Dendritic cell treated with granulocyte-macrophage colony-stimulating factor and Interleukin-4, amounts not matched to agents 40 ng/mL and 50 ng/mL, for 4 days (primary cell): ENCODE measurements at regions not wholly inside any gene's neighbourhood (a gene's known extent, or its start where the extent isn't known, plus 50 kb on each side); places are given as distances from the start of the nearest gene placed in this dataset.
"Not testable (repeated sequence)": the region's sequence is repeated elsewhere in the genome, so short reads cannot be mapped to it uniquely, and the experiment has no call there.

Experiments
- H3K27ac Mint-ChIP-seq: one replicate; pipeline ENCODE4 v1.8.0; 2022; ENCODE audit warnings: mild to moderate bottlenecking, mixed read lengths
- H3K27me3 Mint-ChIP-seq: one replicate; pipeline ENCODE4 v1.8.0; 2022; ENCODE audit warnings: mild to moderate bottlenecking, mixed read lengths
- H3K36me3 Mint-ChIP-seq: one replicate; pipeline ENCODE4 v1.8.0; 2022; ENCODE audit warnings: low read depth, mixed read lengths
- H3K4me1 Mint-ChIP-seq: one replicate; pipeline ENCODE4 v1.8.0; 2022; ENCODE audit warnings: low read depth, mixed read lengths
- H3K4me3 Mint-ChIP-seq: one replicate; pipeline ENCODE4 v1.8.0; 2022; ENCODE audit warnings: mild to moderate bottlenecking, moderate library complexity, mixed read lengths
- H3K9me3 Mint-ChIP-seq: one replicate; pipeline ENCODE4 v1.8.0; 2022; ENCODE audit warnings: mixed read lengths
- intact Hi-C: fragments of 100-400 bp; cut with micrococcal nuclease; formaldehyde crosslinking; loops from one replicate; pipeline ENCODE4 v1.15.0; 2022

GRCh38 chr10:114872519-114873087 is 51.0 kb downstream of the FHIP2A start:
- H3K9me3 Mint-ChIP-seq, result no peaks in the 10 kb centered on the region
- no peak overlapping the region for H3K27ac Mint-ChIP-seq
- peaks cover 13% of the 10 kb centered on the region for H3K27me3 Mint-ChIP-seq
- H3K4me1 Mint-ChIP-seq, result peaks cover 35% of the 10 kb centered on the region
- no peaks in the 10 kb centered on the region for H3K36me3 Mint-ChIP-seq
- no peak overlapping the region for H3K4me3 Mint-ChIP-seq
- intact Hi-C loops, result no loop called here

- Mint-ChIP-seq H3K9me3 (no peaks in the 10 kb centered on the region), H3K4me1 (peaks cover 44% of the 10 kb centered on the region), H3K36me3 (no peaks in the 10 kb centered on the region), H3K4me3 (peak overlapping the region; percentile 49), H3K27ac (peak overlapping the region; percentile 51), H3K27me3 (peaks cover 13% of the 10 kb centered on the region)
- intact Hi-C loops, result loop anchor here (5.0 kb wide), 1 partner anchor 403 kb away; no protein-coding TSS in a partner anchor
These were observed 53.3 kb downstream of the FHIP2A start for GRCh38 chr10:114874827-114875411.

GRCh38 chr10:114875590-114876081 is 54.1 kb downstream of the FHIP2A start:
- peak overlapping the region; percentile 51 for H3K27ac Mint-ChIP-seq
- peaks cover 46% of the 10 kb centered on the region for H3K4me1 Mint-ChIP-seq
- H3K36me3 Mint-ChIP-seq, H3K4me3 Mint-ChIP-seq, H3K9me3 Mint-ChIP-seq: not testable (repeated sequence)
- H3K27me3 Mint-ChIP-seq, result peaks cover 13% of the 10 kb centered on the region
- intact Hi-C loops, result loop anchor here (2.0 to 5.0 kb wide), 2 partner anchors 253 to 403 kb away; no protein-coding TSS in a partner anchor

- H3K27me3 Mint-ChIP-seq, result peaks cover 13% of the 10 kb centered on the region
- H3K4me3 Mint-ChIP-seq, result no peak overlapping the region
- peaks cover 46% of the 10 kb centered on the region for H3K4me1 Mint-ChIP-seq
- intact Hi-C loops, result loop anchor here (2.0 to 5.0 kb wide), 2 partner anchors 253 to 404 kb away; no protein-coding TSS in a partner anchor
- H3K36me3 Mint-ChIP-seq, result no peaks in the 10 kb centered on the region
- H3K27ac Mint-ChIP-seq, result peak overlapping the region; percentile 51
- H3K9me3 Mint-ChIP-seq, result no peaks in the 10 kb centered on the region
These were observed 54.6 kb downstream of the FHIP2A start for GRCh38 chr10:114876169-114876568.

GRCh38 chr10:114876602-114877300 is 55.2 kb downstream of the FHIP2A start:
- H3K36me3 Mint-ChIP-seq, result no peaks in the 10 kb centered on the region
- peaks cover 46% of the 10 kb centered on the region for H3K4me1 Mint-ChIP-seq
- H3K27ac Mint-ChIP-seq, result no peak overlapping the region
- H3K9me3 Mint-ChIP-seq, result no peaks in the 10 kb centered on the region
- intact Hi-C loops, result loop anchor here (2.0 to 5.0 kb wide), 2 partner anchors 252 to 404 kb away; no protein-coding TSS in a partner anchor
- H3K27me3 Mint-ChIP-seq, result peaks cover 13% of the 10 kb centered on the region
- no peak overlapping the region for H3K4me3 Mint-ChIP-seq

- H3K27me3 Mint-ChIP-seq, result peaks cover 13% of the 10 kb centered on the region
- H3K4me3 Mint-ChIP-seq, result no peak overlapping the region
- no peak overlapping the region for H3K27ac Mint-ChIP-seq
- intact Hi-C loops, result loop anchor here (2.0 to 5.0 kb wide), 2 partner anchors 252 to 405 kb away; no protein-coding TSS in a partner anchor
- H3K36me3 Mint-ChIP-seq, result no peaks in the 10 kb centered on the region
- H3K4me1 Mint-ChIP-seq, result peaks cover 46% of the 10 kb centered on the region
- H3K9me3 Mint-ChIP-seq, result no peaks in the 10 kb centered on the region
These were observed 55.7 kb downstream of the FHIP2A start for GRCh38 chr10:114877301-114877644.

- Mint-ChIP-seq H3K36me3 (no peaks in the 10 kb centered on the region), H3K27me3 (peaks cover 13% of the 10 kb centered on the region), H3K4me1 (peaks cover 38% of the 10 kb centered on the region), H3K9me3 (no peaks in the 10 kb centered on the region), H3K27ac (no peak overlapping the region), H3K4me3 (no peak overlapping the region)
- intact Hi-C loops, result loop anchor here (2.0 to 5.0 kb wide), 2 partner anchors 328 to 407 kb away; no protein-coding TSS in a partner anchor
These were observed 57.5 kb downstream of the FHIP2A start for GRCh38 chr10:114879093-114879492.

GRCh38 chr10:114879541-114880158 is 58.1 kb downstream of the FHIP2A start:
- Mint-ChIP-seq H3K36me3 (no peaks in the 10 kb centered on the region), H3K4me3 (peak overlapping the region; percentile 59), H3K27me3 (peaks cover 13% of the 10 kb centered on the region), H3K9me3 (no peaks in the 10 kb centered on the region), H3K4me1 (peaks cover 35% of the 10 kb centered on the region), H3K27ac (no peak overlapping the region)
- intact Hi-C loops, result loop anchor here (2.0 to 5.0 kb wide), 2 partner anchors 329 to 407 kb away; no protein-coding TSS in a partner anchor

- Mint-ChIP-seq H3K36me3 (no peaks in the 10 kb centered on the region), H3K27me3 (peaks cover 6% of the 10 kb centered on the region), H3K9me3 (no peaks in the 10 kb centered on the region)
These were observed 56.6 kb upstream of the TRUB1 start for GRCh38 chr10:114881417-114881816.

GRCh38 chr10:114881901-114882300 is 56.1 kb upstream of the TRUB1 start:
- intact Hi-C loops, result no loop called here
- Mint-ChIP-seq H3K4me3 (no peak overlapping the region), H3K36me3 (no peaks in the 10 kb centered on the region), H3K27me3 (peaks cover 1% of the 10 kb centered on the region), H3K27ac (no peak overlapping the region), H3K9me3 (no peaks in the 10 kb centered on the region), H3K4me1 (peaks cover 13% of the 10 kb centered on the region)

More at GRCh38 chr10:114881417-114881816, 56.6 kb upstream of the TRUB1 start:
- no peak overlapping the region for H3K4me3 Mint-ChIP-seq
- H3K27ac Mint-ChIP-seq, result no peak overlapping the region
- H3K4me1 Mint-ChIP-seq, result peaks cover 17% of the 10 kb centered on the region
- intact Hi-C loops, result no loop called here

- Mint-ChIP-seq H3K27ac (no peak overlapping the region), H3K4me3 (no peak overlapping the region), H3K4me1 (no peaks in the 10 kb centered on the region), H3K36me3 (no peaks in the 10 kb centered on the region), H3K27me3 (no peaks in the 10 kb centered on the region), H3K9me3 (no peaks in the 10 kb centered on the region)
- intact Hi-C loops, result no loop called here
These were observed 52.6 kb upstream of the TRUB1 start for GRCh38 chr10:114885443-114885842.
